GM21786 (cell line): ENCODE measurements at regions not wholly inside any gene's neighbourhood (a gene's known extent, or its start where the extent isn't known, plus 50 kb on each side); places are given as distances from the start of the nearest gene placed in this dataset.

ENCODE experiments used
- ATAC-seq: cut with Tn5 transposase; IDR thresholded peaks from one replicate; pipeline ENCODE4 v1.9.1; 2021; ENCODE audit not compliant: unreplicated experiment

- ATAC-seq, result no peak
Measured at GRCh38 chr20:10951216-10951615, 277.4 kb upstream of the JAG1 start.

- ATAC-seq, result no peak
Measured at GRCh38 chr20:10951904-10952303, 278.1 kb upstream of the JAG1 start.

GRCh38 chr20:10953437-10953836, 279.6 kb upstream of the JAG1 start:
- ATAC-seq, result no peak

GRCh38 chr20:10954137-10954840, 280.5 kb upstream of the JAG1 start:
- ATAC-seq, result no peak

GRCh38 chr20:10954908-10955580, 281.2 kb upstream of the JAG1 start:
- no peak for ATAC-seq

- no peak for ATAC-seq
Measured at GRCh38 chr20:10958279-10958678, 284.5 kb upstream of the JAG1 start.

GRCh38 chr20:10960416-10960815, 286.6 kb upstream of the JAG1 start:
- no peak for ATAC-seq

GRCh38 chr20:10961651-10962288, 288.0 kb upstream of the JAG1 start:
- no peak for ATAC-seq

GRCh38 chr20:10962937-10963336, 289.1 kb upstream of the JAG1 start:
- no peak for ATAC-seq

- ATAC-seq, result no peak
Measured at GRCh38 chr20:10963717-10964266, 290.0 kb upstream of the JAG1 start.

GRCh38 chr20:10965936-10966470, 292.2 kb upstream of the JAG1 start:
- no peak for ATAC-seq

- no peak for ATAC-seq
Measured at GRCh38 chr20:10970109-10970508, 296.3 kb upstream of the JAG1 start.

- ATAC-seq, result no peak
Measured at GRCh38 chr20:10971096-10971495, 297.3 kb upstream of the JAG1 start.

GRCh38 chr20:10972219-10972860, 298.5 kb upstream of the JAG1 start:
- no peak for ATAC-seq

- no peak for ATAC-seq
Measured at GRCh38 chr20:10976051-10976450, 302.3 kb upstream of the JAG1 start.

GRCh38 chr20:10978019-10978702, 304.4 kb upstream of the JAG1 start:
- no peak for ATAC-seq

GRCh38 chr20:10978713-10979112, 304.9 kb upstream of the JAG1 start:
- no peak for ATAC-seq

- no peak for ATAC-seq
Measured at GRCh38 chr20:10982692-10983091, 308.9 kb upstream of the JAG1 start.

- ATAC-seq, result no peak
Measured at GRCh38 chr20:10984294-10984693, 310.5 kb upstream of the JAG1 start.

GRCh38 chr20:10984913-10985312, 311.1 kb upstream of the JAG1 start:
- ATAC-seq, result no peak

- no peak for ATAC-seq
Measured at GRCh38 chr20:10985536-10985935, 311.7 kb upstream of the JAG1 start.
